ENCODE measurements at regions not wholly inside any gene's neighbourhood (a gene's known extent, or its start where the extent isn't known, plus 50 kb on each side); places are given as distances from the start of the nearest gene placed in this dataset.

DNA sequence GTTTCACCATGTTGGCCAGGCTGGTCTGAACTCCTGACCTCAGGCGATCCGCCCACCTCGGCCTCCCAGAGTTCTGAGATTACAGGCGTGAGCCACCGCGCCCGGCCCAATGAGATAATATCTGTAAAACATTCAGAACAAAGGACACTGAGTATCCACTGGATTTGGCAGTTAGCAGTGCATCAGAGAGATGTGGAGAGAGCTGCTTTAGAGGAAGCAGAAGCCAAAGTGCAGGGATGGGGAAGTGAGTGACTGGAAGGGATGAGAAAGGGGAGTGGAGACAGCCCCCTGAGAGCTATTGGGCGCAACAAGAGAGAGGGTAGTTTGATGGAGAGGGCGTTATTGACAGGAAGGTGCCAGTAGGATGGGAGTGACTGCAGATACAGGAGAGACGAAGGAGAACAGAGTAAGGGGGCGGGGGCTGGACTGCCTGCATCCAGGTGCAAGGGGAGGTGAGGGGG is 157.5 kb upstream of the SHB start:
- H4K20me1 ChIP-seq (ENCODE audit: insufficient read depth) = no peaks in the 10 kb centered on the region
- H3K27me3 ChIP-seq (ENCODE audit: insufficient read depth, low read depth) = no peaks in the 10 kb centered on the region
- H3F3A ChIP-seq (ENCODE audit: insufficient read depth, low read depth) = peaks cover 25% of the 10 kb centered on the region
- H3K4me3 ChIP-seq = peak overlapping the region; percentile 34; the same call in 1 of the 2 replicates
- no peaks in the 10 kb centered on the region for H3K79me2 ChIP-seq (ENCODE audit: low read depth)
- intact Hi-C loops (cut with micrococcal nuclease; ENCODE audit: unreplicated experiment) = loop anchor here (2.0 kb wide), 5 partner anchors 36 to 218 kb away; no protein-coding TSS in a partner anchor
- H3K9me3 ChIP-seq (ENCODE audit: insufficient read depth, low read depth) = 0 out of 2 replicates have a peak, but pooled peaks cover 3% of the 10 kb centered on the region
- DNase-seq = peak; percentile 52 to 70
- H2AFZ ChIP-seq = peak overlapping the region; percentile 76; the same call in 1 of the 2 replicates
- peak overlapping the region; percentile 62 for H3K4me2 ChIP-seq
- H3K4me1 ChIP-seq (replicated peaks; ENCODE audit: insufficient read depth) = peaks cover 30% of the 10 kb centered on the region
- H3K27ac ChIP-seq = peak overlapping the region; percentile 69
- no peaks in the 10 kb centered on the region for H3K9me2 ChIP-seq (ENCODE audit: insufficient read depth)
- TF ChIP-seq, protein P1, sequence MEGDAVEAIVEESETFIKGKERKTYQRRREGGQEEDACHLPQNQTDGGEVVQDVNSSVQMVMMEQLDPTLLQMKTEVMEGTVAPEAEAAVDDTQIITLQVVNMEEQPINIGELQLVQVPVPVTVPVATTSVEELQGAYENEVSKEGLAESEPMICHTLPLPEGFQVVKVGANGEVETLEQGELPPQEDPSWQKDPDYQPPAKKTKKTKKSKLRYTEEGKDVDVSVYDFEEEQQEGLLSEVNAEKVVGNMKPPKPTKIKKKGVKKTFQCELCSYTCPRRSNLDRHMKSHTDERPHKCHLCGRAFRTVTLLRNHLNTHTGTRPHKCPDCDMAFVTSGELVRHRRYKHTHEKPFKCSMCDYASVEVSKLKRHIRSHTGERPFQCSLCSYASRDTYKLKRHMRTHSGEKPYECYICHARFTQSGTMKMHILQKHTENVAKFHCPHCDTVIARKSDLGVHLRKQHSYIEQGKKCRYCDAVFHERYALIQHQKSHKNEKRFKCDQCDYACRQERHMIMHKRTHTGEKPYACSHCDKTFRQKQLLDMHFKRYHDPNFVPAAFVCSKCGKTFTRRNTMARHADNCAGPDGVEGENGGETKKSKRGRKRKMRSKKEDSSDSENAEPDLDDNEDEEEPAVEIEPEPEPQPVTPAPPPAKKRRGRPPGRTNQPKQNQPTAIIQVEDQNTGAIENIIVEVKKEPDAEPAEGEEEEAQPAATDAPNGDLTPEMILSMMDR (conservative IDR thresholded peaks at IDR 0.05) = no peak
- no peak for TF ChIP-seq EZH2 (IDR thresholded peaks at IDR 0.05; ENCODE audit: low read depth)
- CTCF ChIA-PET = no interaction called here
- no peaks in the 10 kb centered on the region for H3K36me3 ChIP-seq (ENCODE audit: low read depth)
- BruUV-seq (replicated peaks) = no TSS peak
- POLR2A ChIA-PET (ENCODE audit: unreplicated experiment) = interaction anchor here (0.6 to 0.7 kb wide), 3 partner anchors 56 to 745 kb away, joined by 3 to 7 read pairs (median 3); no protein-coding TSS in a partner anchor

DNA sequence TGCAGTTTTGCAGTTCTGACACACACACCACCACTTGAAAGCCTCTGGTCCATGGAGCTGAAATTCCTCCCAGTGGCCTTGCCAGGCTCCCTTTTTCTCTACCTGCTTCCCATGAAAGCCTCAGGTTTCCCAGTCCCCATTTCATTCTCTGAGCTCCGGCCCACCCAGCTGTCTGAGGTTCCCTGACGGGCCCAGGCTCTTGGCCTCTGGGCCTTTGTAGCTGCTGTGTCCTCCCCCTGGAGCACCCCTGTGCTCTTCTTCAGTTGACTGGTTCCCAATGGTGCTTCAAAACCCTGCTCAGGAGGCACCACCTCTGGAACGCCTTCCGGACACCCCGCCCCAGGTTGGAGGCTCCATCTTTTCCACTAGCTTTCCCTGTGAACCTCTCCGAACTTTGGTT is 155.9 kb upstream of the SHB start:
- no peaks in the 10 kb centered on the region for H3K36me3 ChIP-seq (ENCODE audit: low read depth)
- no peak for DNase-seq
- no peak for TF ChIP-seq EZH2 (IDR thresholded peaks at IDR 0.05; ENCODE audit: low read depth)
- TF ChIP-seq, protein P1 (conservative IDR thresholded peaks at IDR 0.05) = no peak
- POLR2A ChIA-PET (ENCODE audit: unreplicated experiment) = no interaction called here
- no peaks in the 10 kb centered on the region for H3K9me2 ChIP-seq (ENCODE audit: insufficient read depth)
- no peak overlapping the region for H2AFZ ChIP-seq
- CTCF ChIA-PET = no interaction called here
- peaks cover 25% of the 10 kb centered on the region for H3F3A ChIP-seq (ENCODE audit: insufficient read depth, low read depth)
- no peaks in the 10 kb centered on the region for H3K27me3 ChIP-seq (ENCODE audit: insufficient read depth, low read depth)
- H3K9me3 ChIP-seq (ENCODE audit: insufficient read depth, low read depth) = 0 out of 2 replicates have a peak, but pooled peaks cover 3% of the 10 kb centered on the region
- no peak overlapping the region for H3K4me3 ChIP-seq
- H3K79me2 ChIP-seq (ENCODE audit: low read depth) = no peaks in the 10 kb centered on the region
- intact Hi-C loops (cut with micrococcal nuclease; ENCODE audit: unreplicated experiment) = no loop called here
- no peak overlapping the region for H3K4me2 ChIP-seq
- no peaks in the 10 kb centered on the region for H4K20me1 ChIP-seq (ENCODE audit: insufficient read depth)
- H3K27ac ChIP-seq = no peak overlapping the region
- no TSS peak for BruUV-seq (replicated peaks)
- peaks cover 30% of the 10 kb centered on the region for H3K4me1 ChIP-seq (replicated peaks; ENCODE audit: insufficient read depth)

DNA sequence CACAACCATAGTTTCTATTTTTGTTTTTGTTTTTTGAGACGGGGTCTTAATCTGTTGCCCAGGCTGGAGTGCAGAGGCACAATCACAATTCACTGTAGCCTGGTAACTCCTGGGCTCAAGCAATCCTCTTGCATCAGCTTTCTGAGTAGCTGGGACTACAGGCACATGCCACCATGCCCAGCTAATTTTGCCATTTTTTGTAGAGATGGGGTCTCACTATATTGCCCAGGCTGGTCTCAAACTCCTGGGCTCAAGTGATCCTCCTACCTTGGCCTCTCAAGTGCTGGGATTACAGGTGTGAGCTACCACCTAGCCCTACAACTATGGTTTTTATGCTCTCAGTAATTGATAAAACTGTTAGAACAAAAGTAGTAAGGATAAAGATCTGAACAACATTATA is 147.5 kb upstream of the SHB start:
- POLR2A ChIA-PET (ENCODE audit: unreplicated experiment) = no interaction called here
- CTCF ChIA-PET = no interaction called here
- H3F3A ChIP-seq (ENCODE audit: insufficient read depth, low read depth) = no peaks in the 10 kb centered on the region
- TF ChIP-seq, protein P1 (conservative IDR thresholded peaks at IDR 0.05) = no peak
- TF ChIP-seq EZH2 (IDR thresholded peaks at IDR 0.05; ENCODE audit: low read depth) = no peak
- no peaks in the 10 kb centered on the region for H3K9me2 ChIP-seq (ENCODE audit: insufficient read depth)
- H2AFZ ChIP-seq = no peak overlapping the region
- H3K4me1 ChIP-seq (replicated peaks; ENCODE audit: insufficient read depth) = no peaks in the 10 kb centered on the region
- no peak for DNase-seq
- H3K27me3 ChIP-seq (ENCODE audit: insufficient read depth, low read depth) = no peaks in the 10 kb centered on the region
- intact Hi-C loops (cut with micrococcal nuclease; ENCODE audit: unreplicated experiment) = no loop called here
- no TSS peak for BruUV-seq (replicated peaks)
- H3K27ac ChIP-seq = no peak overlapping the region
- H3K4me3 ChIP-seq = no peak overlapping the region
- H3K79me2 ChIP-seq (ENCODE audit: low read depth) = no peaks in the 10 kb centered on the region
- no peak overlapping the region for H3K4me2 ChIP-seq
- H4K20me1 ChIP-seq (ENCODE audit: insufficient read depth) = no peaks in the 10 kb centered on the region
- H3K36me3 ChIP-seq (ENCODE audit: low read depth) = no peaks in the 10 kb centered on the region
- no peaks in the 10 kb centered on the region for H3K9me3 ChIP-seq (ENCODE audit: insufficient read depth, low read depth)
